WTC11 (cell line): ENCODE measurements at regions not wholly inside any gene's neighbourhood (a gene's known extent, or its start where the extent isn't known, plus 50 kb on each side); places are given as distances from the start of the nearest gene placed in this dataset.
"Not testable (repeated sequence)": the region's sequence is repeated elsewhere in the genome, so short reads cannot be mapped to it uniquely, and the experiment has no call there.

Source experiments
- ATAC-seq: fragments of 200-7000 bp; cut with Tn5 transposase; 2 replicates; pipeline ENCODE4 v1.10.0; 2021; ENCODE audit warnings: mild to moderate bottlenecking, moderate library complexity
- CTCF ChIA-PET: fragments of 300-600 bp; sonication (Branson Sonifier 250); formaldehyde crosslinking; loops from one replicate; lab custom pipeline; 2021; ENCODE audit warnings: antibody characterized with exemption; lab: Charles Lee
- POLR2A ChIA-PET: fragments of 350-600 bp; sonication (Branson Sonifier 250); formaldehyde crosslinking; loops from one replicate; lab custom pipeline; 2021; ENCODE audit warnings: antibody characterized with exemption; lab: Charles Lee
- DNase-seq: peaks from one replicate; pipeline ENCODE4 v3.0.0; 2021; ENCODE audit warnings: low spot score
- H3K27ac Mint-ChIP-seq: 2 replicates; pipeline ENCODE4 v1.8.0; 2021; ENCODE audit warnings: mixed read lengths
- H3K27me3 Mint-ChIP-seq: 2 replicates; pipeline ENCODE4 v1.8.0; 2021; ENCODE audit warnings: low read depth, mild to moderate bottlenecking, moderate library complexity, mixed read lengths
- H3K36me3 Mint-ChIP-seq: 2 replicates; pipeline ENCODE4 v1.8.0; 2021; ENCODE audit warnings: mixed read lengths
- H3K4me1 Mint-ChIP-seq: 2 replicates; pipeline ENCODE4 v1.8.0; 2022; ENCODE audit warnings: mixed read lengths
- H3K4me3 Mint-ChIP-seq: 2 replicates; pipeline ENCODE4 v1.8.0; 2021; ENCODE audit warnings: mild to moderate bottlenecking, moderate library complexity, mixed read lengths
- H3K9me3 Mint-ChIP-seq: 2 replicates; pipeline ENCODE4 v1.8.0; 2021; ENCODE audit warnings: mixed read lengths
- CREB1 ChIP-seq: sonication (generic); formaldehyde crosslinking; IDR thresholded peaks from 2 replicates; pipeline ENCODE4 v1.8.0; 2023; ENCODE audit warnings: mild to moderate bottlenecking, missing genetic modification reagents
- CTCF ChIP-seq: fragments of 200-600 bp; IDR thresholded peaks from 2 replicates; pipeline ENCODE4 v1.8.0; 2022; ENCODE audit warnings: antibody characterized with exemption
- ESRRA ChIP-seq: sonication (generic); formaldehyde crosslinking; IDR thresholded peaks from 2 replicates; pipeline ENCODE4 v1.8.1; 2022; ENCODE audit warnings: mild to moderate bottlenecking, missing genetic modification reagents, borderline replicate concordance
- FOXJ3 ChIP-seq: sonication (generic); formaldehyde crosslinking; IDR thresholded peaks from 2 replicates; pipeline ENCODE4 v1.9.0; 2021; ENCODE audit warnings: missing genetic modification reagents, mild to moderate bottlenecking, borderline replicate concordance
- FOXK1 ChIP-seq: sonication (generic); formaldehyde crosslinking; IDR thresholded peaks from 2 replicates; pipeline ENCODE4 v1.8.0; 2022; ENCODE audit warnings: mild to moderate bottlenecking, moderate library complexity, missing genetic modification reagents
- JAZF1 ChIP-seq: fragments of 250-450 bp; sonication (Bioruptor Pico); IDR thresholded peaks from 2 replicates; pipeline ENCODE4 v1.9.0; 2021; ENCODE audit warnings: moderate library complexity, mild to moderate bottlenecking, inconsistent platforms
- NR1H2 ChIP-seq: sonication (generic); formaldehyde crosslinking; IDR thresholded peaks from 2 replicates; pipeline ENCODE4 v1.9.0; 2021; ENCODE audit warnings: mild to moderate bottlenecking, moderate library complexity, missing genetic modification reagents
- TP53 ChIP-seq: sonication (generic); formaldehyde crosslinking; IDR thresholded peaks from 2 replicates; pipeline ENCODE4 v1.8.1; 2023; ENCODE audit warnings: mild to moderate bottlenecking, missing genetic modification reagents
- ZNF138 ChIP-seq: sonication (generic); formaldehyde crosslinking; conservative IDR thresholded peaks from 2 replicates; pipeline ENCODE4 v1.8.1; 2022; ENCODE audit warnings: mild to moderate bottlenecking, moderate library complexity, missing genetic modification reagents
- ZNF263 ChIP-seq: sonication (generic); formaldehyde crosslinking; IDR thresholded peaks from 2 replicates; pipeline ENCODE4 v1.8.1; 2022; ENCODE audit warnings: low read depth, mild to moderate bottlenecking, moderate library complexity, missing genetic modification reagents
- ZNF396 ChIP-seq: fragments of 250-450 bp; sonication (Bioruptor Pico); IDR thresholded peaks from 2 replicates; pipeline ENCODE4 v1.8.0; 2021; ENCODE audit warnings: mild to moderate bottlenecking, moderate library complexity, borderline replicate concordance
- TF ChIP-seq, protein P1 (sequence below): fragments of 250-450 bp; sonication (Bioruptor Pico); conservative IDR thresholded peaks from 2 replicates; pipeline ENCODE4 v1.9.0; 2021; ENCODE audit warnings: mild to moderate bottlenecking
- TF ChIP-seq, protein P2 (sequence below): sonication (generic); formaldehyde crosslinking; IDR thresholded peaks from 2 replicates; pipeline ENCODE4 v1.8.1; 2023; ENCODE audit warnings: mild to moderate bottlenecking, moderate library complexity, missing genetic modification reagents
- TF ChIP-seq, protein P3 (sequence below): fragments of 250-450 bp; sonication (Bioruptor Pico); IDR thresholded peaks from 2 replicates; pipeline ENCODE4 v1.9.0; 2021; ENCODE audit warnings: moderate library complexity, mild to moderate bottlenecking, inconsistent platforms, borderline replicate concordance
- TF ChIP-seq, protein P4 (sequence below): sonication (generic); formaldehyde crosslinking; IDR thresholded peaks from 2 replicates; pipeline ENCODE4 v1.8.1; 2023; ENCODE audit warnings: mild to moderate bottlenecking, missing genetic modification reagents, moderate library complexity
- TF ChIP-seq, protein P5 (sequence below): sonication (generic); formaldehyde crosslinking; IDR thresholded peaks from 2 replicates; pipeline ENCODE4 v1.8.0; 2022; ENCODE audit warnings: mild to moderate bottlenecking, missing genetic modification reagents
- TF ChIP-seq, protein P6 (sequence below): fragments of 250-450 bp; sonication (Bioruptor Pico); IDR thresholded peaks from 2 replicates; pipeline ENCODE4 v1.8.0; 2021; ENCODE audit warnings: mild to moderate bottlenecking
- TF ChIP-seq, protein P7 (sequence below): sonication (generic); formaldehyde crosslinking; IDR thresholded peaks from 2 replicates; pipeline ENCODE4 v1.8.0; 2022; ENCODE audit warnings: mild to moderate bottlenecking, missing genetic modification reagents

GRCh38 chr6:27849001-27849400 lies 63.2 kb downstream of the OR2B2 start:
- H3K9me3 Mint-ChIP-seq, H3K36me3 Mint-ChIP-seq, H3K27ac Mint-ChIP-seq, H3K27me3 Mint-ChIP-seq, ATAC-seq, DNase-seq, H3K4me3 Mint-ChIP-seq, CTCF ChIA-PET: not testable (repeated sequence)
- H3K4me1 Mint-ChIP-seq = peaks cover 10% of the 10 kb centered on the region
- POLR2A ChIA-PET = interaction anchor here (0.6 to 1.5 kb wide), 5 partner anchors 11 to 863 kb away, joined by 3 to 10 read pairs (median 8); a partner anchor contains a TSS

DNA sequence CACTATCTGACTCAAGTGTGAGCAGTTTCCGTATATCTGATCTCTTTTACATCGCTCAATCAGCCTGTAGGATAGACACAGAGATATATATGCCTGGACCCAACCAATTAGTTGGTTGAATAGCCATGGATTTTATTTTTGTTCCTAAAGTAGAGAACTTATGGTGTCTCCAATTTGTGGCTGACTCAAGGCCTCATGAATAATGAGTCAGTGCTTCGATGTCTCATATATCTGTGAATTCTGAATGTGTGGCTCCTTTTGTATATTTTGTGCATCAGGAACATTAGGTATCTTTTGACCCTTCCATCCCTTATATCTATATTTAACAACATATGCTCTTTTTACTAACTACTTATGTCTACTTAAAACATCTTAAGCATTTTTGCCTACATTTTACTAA lies 64.5 kb downstream of the OR2B2 start:
- H3K27ac Mint-ChIP-seq = no peak overlapping the region
- TF ChIP-seq, protein P1, sequence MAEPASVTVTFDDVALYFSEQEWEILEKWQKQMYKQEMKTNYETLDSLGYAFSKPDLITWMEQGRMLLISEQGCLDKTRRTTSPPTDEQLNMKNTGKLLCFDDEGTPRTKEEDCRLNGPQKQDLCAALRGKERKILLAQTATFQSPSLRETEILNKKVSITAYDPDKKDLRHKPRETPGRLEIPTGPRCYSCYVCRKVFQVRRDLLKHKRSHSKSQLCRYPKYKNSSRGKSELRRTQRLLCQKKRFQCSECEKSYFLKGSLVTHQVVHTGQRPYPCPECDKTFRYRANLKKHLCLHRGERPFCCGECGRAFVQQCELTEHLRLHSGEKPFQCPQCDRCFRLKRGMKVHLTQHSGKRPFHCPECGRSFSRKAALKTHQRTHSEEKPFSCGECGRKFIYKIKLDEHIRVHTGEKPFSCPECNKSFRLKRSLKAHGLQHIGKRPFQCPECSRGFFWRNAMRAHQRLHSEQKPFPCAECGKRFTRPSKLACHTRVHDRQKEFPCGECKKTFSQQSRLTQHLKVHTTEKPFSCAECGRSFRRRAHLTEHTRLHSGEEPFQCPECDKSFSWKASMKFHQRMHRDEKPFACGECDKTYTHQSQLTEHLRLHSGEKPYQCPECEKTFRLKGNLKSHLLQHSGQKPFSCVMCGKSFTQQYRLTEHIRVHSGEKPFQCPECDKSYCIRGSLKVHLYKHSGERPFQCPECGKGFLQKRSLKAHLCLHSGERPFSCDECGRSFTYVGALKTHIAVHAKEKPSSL = no peak
- TF ChIP-seq CTCF = no peak
- TF ChIP-seq, protein P2, sequence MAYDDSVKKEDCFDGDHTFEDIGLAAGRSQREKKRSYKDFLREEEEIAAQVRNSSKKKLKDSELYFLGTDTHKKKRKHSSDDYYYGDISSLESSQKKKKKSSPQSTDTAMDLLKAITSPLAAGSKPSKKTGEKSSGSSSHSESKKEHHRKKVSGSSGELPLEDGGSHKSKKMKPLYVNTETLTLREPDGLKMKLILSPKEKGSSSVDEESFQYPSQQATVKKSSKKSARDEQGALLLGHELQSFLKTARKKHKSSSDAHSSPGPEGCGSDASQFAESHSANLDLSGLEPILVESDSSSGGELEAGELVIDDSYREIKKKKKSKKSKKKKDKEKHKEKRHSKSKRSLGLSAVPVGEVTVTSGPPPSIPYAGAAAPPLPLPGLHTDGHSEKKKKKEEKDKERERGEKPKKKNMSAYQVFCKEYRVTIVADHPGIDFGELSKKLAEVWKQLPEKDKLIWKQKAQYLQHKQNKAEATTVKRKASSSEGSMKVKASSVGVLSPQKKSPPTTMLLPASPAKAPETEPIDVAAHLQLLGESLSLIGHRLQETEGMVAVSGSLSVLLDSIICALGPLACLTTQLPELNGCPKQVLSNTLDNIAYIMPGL = no peak
- TF ChIP-seq, protein P3, sequence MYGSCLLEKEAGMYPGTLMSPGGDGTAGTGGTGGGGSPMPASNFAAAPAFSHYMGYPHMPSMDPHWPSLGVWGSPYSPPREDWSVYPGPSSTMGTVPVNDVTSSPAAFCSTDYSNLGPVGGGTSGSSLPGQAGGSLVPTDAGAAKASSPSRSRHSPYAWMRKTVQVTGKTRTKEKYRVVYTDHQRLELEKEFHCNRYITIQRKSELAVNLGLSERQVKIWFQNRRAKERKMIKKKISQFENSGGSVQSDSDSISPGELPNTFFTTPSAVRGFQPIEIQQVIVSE (CRISPR knock-in tag) = no peak
- TF ChIP-seq, protein P4, sequence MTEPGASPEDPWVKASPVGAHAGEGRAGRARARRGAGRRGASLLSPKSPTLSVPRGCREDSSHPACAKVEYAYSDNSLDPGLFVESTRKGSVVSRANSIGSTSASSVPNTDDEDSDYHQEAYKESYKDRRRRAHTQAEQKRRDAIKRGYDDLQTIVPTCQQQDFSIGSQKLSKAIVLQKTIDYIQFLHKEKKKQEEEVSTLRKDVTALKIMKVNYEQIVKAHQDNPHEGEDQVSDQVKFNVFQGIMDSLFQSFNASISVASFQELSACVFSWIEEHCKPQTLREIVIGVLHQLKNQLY (CRISPR knock-in tag) = no peak
- TF ChIP-seq, protein P5, sequence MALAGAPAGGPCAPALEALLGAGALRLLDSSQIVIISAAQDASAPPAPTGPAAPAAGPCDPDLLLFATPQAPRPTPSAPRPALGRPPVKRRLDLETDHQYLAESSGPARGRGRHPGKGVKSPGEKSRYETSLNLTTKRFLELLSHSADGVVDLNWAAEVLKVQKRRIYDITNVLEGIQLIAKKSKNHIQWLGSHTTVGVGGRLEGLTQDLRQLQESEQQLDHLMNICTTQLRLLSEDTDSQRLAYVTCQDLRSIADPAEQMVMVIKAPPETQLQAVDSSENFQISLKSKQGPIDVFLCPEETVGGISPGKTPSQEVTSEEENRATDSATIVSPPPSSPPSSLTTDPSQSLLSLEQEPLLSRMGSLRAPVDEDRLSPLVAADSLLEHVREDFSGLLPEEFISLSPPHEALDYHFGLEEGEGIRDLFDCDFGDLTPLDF (CRISPR knock-in tag) = no peak
- TF ChIP-seq ZNF263 (CRISPR knock-in tag) = no peak
- TF ChIP-seq NR1H2 (CRISPR knock-in tag) = no peak
- no peak for TF ChIP-seq FOXJ3 (CRISPR knock-in tag)
- TF ChIP-seq, protein P6, sequence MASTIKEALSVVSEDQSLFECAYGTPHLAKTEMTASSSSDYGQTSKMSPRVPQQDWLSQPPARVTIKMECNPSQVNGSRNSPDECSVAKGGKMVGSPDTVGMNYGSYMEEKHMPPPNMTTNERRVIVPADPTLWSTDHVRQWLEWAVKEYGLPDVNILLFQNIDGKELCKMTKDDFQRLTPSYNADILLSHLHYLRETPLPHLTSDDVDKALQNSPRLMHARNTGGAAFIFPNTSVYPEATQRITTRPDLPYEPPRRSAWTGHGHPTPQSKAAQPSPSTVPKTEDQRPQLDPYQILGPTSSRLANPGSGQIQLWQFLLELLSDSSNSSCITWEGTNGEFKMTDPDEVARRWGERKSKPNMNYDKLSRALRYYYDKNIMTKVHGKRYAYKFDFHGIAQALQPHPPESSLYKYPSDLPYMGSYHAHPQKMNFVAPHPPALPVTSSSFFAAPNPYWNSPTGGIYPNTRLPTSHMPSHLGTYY (CRISPR knock-in tag) = no peak
- no peak for TF ChIP-seq TP53 (CRISPR knock-in tag)
- no peak for TF ChIP-seq CREB1 (CRISPR knock-in tag)
- TF ChIP-seq ESRRA (CRISPR knock-in tag) = no peak
- TF ChIP-seq ZNF396 (CRISPR knock-in tag) = no peak
- TF ChIP-seq JAZF1 (CRISPR knock-in tag) = no peak
- TF ChIP-seq, protein P7, sequence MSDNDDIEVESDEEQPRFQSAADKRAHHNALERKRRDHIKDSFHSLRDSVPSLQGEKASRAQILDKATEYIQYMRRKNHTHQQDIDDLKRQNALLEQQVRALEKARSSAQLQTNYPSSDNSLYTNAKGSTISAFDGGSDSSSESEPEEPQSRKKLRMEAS (CRISPR knock-in tag) = no peak
- no peak for TF ChIP-seq ZNF138 (CRISPR knock-in tag)
- TF ChIP-seq FOXK1 (CRISPR knock-in tag) = no peak
- CTCF ChIA-PET = no interaction called here

More for the DNA sequence above, 64.5 kb downstream of the OR2B2 start:
- ATAC-seq (no peak), DNase-seq (no peak)
- Mint-ChIP-seq H3K27me3 (no peaks in the 10 kb centered on the region), H3K4me3 (no peak overlapping the region), H3K36me3 (no peaks in the 10 kb centered on the region), H3K4me1 (peaks cover 10% of the 10 kb centered on the region), H3K9me3 (no peaks in the 10 kb centered on the region)
- POLR2A ChIA-PET = interaction anchor here (0.5 to 1.5 kb wide), 4 partner anchors 10 to 232 kb away, joined by 3 to 10 read pairs (median 5); partner anchors contain the start of gene ZNF165
